ENCODE measurements at regions not wholly inside any gene's neighbourhood (a gene's known extent, or its start where the extent isn't known, plus 50 kb on each side); places are given as distances from the start of the nearest gene placed in this dataset.
"Not testable (repeated sequence)": the region's sequence is repeated elsewhere in the genome, so short reads cannot be mapped to it uniquely, and the experiment has no call there.

- DNase-seq; intact Hi-C loops (cut with DNase I): not testable (repeated sequence)
These were observed 285.9 kb upstream of the CRY1 start for GRCh38 chr12:107379142-107379851.

GRCh38 chr12:107379852-107380567 is 286.7 kb upstream of the CRY1 start:
- intact Hi-C loops (cut with DNase I): no loop called here
- no peak for DNase-seq

DNA sequence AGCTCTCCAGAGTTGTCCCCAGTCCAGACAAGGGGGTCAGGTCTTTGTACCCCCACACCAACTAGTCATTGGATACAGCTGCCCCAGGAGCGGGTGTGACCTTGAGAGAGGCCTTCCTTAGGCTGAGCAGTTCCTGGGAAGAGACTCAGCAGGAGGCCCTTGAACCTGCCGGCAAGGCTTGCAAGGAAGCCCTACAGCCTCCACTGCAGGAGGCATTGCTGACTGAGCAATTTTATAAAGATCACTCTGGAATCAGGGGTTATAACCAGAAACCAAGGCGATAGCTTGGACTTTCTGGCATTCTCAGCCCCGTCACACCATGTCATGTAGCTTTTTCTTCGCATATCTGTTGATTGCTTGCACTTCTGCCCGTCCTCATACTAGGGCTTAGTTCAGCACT is 291.3 kb upstream of the CRY1 start:
- intact Hi-C loops (cut with DNase I): no loop called here
- DNase-seq: no peak

GRCh38 chr12:107385509-107385908 is 292.2 kb upstream of the CRY1 start:
- no peak for DNase-seq
- intact Hi-C loops (cut with DNase I): no loop called here

- DNase-seq: no peak
- intact Hi-C loops (cut with DNase I): no loop called here
These were observed 293.2 kb upstream of the CRY1 start for GRCh38 chr12:107386569-107386968.

GRCh38 chr12:107388263-107388662 is 294.9 kb upstream of the CRY1 start:
- no peak for DNase-seq
- intact Hi-C loops (cut with DNase I): no loop called here

DNA sequence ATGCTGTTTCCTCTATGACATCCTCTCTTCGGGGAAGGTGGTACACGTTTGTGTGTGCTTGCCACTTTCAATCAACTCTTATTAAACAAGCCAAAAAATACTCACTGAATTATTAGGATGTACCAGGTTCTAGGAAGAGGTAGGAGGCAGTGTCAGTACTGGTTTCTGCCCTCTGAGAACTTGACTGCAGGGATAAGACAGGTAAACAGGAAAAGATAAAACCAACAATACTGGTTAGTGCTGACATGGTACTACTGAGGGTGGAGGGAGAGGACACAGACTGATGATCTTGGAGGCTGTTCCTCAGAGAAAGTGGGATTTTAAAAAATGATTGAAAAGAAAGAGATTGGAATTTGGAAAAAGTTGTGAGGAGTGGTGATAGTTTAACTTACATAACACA is 295.2 kb upstream of the PWP1 start:
- intact Hi-C loops (cut with DNase I): no loop called here

DNA sequence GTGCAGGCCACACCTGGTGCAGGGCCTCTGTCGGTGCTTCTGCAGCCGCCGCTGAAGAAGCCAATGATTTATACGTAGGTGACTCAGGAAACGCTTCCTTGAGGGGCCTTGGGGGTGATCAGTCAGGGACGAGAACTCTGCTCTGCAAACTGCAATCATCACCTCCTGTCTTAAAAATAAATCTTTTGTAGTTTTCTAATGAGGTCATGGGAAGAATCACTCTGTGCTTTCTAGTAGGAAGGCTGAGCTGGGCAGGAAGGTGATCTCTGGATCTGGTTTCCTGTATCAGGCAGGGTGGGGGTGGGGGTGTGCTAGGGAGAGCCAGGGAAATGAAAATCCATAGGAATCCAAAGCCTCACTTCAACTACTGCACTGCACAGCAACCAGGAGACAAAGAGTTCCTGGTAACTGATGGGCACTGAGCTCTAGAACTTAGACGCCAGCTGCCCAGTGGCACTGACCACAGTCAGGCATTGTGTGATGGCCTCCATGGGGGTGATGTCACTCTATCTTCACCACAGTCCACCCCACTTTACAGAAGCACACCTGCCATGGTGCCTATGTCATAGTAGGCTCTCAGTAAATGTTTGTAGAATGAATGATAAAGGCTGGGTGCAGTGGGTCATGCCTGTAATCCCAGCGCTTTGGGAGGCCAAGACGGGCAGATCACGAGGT is 292.4 kb upstream of the PWP1 start:
- no peak for DNase-seq
- intact Hi-C loops (cut with DNase I): no loop called here

More for the DNA sequence above, 295.2 kb upstream of the PWP1 start:
- DNase-seq: no peak

- intact Hi-C loops (cut with DNase I): no loop called here
- DNase-seq: no peak
These were observed 290.9 kb upstream of the PWP1 start for GRCh38 chr12:107394693-107395092.

- no peak for DNase-seq
- intact Hi-C loops (cut with DNase I): no loop called here
These were observed 289.8 kb upstream of the PWP1 start for GRCh38 chr12:107395817-107396216.

DNA sequence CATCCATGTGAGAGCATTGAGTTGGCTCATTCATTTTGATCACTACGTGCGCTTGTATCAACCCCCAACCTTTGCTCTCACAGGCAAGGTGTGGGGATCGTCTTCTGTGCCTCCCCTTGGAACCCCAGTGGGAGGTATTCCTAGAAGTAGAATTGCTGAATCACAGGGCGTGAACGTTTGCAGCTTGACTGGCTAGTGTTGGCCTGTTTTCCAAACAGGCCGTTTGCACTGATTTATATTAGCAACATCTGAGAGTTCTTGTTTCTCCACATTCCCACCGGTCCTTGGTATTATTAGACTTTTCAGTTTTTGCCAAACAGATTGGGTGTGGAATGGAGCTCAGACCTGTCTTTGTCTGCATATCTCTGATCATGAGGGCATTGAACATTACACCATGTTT is 288.6 kb upstream of the PWP1 start:
- intact Hi-C loops (cut with DNase I): no loop called here

DNA sequence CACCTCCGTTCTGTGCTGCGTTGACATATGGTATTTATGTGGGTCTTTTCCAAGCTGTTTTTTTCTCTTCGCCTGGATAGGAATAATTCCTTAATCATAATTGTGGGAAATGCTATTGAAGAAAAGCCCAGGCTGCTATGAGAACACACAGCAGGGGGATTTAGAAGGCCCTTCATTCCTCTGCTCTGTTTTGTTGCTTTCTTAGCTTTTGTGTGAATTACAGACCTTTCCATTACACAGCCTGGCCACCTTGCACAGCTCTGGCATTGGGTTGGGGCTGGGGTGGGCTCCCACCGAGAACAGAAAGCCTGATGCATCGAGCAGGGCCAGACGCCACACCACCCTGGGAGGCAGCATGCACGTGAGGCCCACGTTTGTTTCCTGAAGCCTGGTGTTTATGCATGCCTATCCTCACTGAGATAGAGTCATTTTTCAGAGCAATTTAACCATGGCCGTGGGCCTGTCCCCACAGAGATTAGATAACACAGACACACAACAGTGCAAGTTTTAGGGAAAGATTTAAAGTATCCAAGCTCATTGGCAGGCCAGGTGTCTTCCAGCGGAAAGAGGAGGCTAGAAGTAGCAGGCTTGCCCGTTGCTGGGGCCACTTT is 287.6 kb upstream of the PWP1 start:
- no peak for DNase-seq
- intact Hi-C loops (cut with DNase I): no loop called here

More for the DNA sequence above, 288.6 kb upstream of the PWP1 start:
- DNase-seq: no peak

DNA sequence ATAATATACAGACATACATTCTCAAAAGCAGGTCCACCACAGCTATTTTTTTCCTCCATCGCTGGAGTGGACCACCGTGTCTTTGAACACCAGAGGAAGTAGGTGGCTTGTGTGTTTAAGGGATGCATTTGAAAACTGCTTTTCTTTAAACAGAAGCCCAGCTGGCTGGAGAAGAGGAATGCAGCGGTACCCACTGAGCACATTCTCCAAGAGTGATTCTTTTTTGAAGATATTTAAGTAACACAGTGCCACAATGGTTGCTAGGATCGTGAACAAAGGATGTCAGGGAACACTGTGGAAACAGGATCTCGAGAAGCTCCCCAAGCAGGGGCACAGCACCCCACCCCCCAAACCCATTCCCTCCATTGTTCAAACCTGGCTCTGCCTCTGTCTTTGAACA is 286.6 kb upstream of the PWP1 start:
- intact Hi-C loops (cut with DNase I): no loop called here

DNA sequence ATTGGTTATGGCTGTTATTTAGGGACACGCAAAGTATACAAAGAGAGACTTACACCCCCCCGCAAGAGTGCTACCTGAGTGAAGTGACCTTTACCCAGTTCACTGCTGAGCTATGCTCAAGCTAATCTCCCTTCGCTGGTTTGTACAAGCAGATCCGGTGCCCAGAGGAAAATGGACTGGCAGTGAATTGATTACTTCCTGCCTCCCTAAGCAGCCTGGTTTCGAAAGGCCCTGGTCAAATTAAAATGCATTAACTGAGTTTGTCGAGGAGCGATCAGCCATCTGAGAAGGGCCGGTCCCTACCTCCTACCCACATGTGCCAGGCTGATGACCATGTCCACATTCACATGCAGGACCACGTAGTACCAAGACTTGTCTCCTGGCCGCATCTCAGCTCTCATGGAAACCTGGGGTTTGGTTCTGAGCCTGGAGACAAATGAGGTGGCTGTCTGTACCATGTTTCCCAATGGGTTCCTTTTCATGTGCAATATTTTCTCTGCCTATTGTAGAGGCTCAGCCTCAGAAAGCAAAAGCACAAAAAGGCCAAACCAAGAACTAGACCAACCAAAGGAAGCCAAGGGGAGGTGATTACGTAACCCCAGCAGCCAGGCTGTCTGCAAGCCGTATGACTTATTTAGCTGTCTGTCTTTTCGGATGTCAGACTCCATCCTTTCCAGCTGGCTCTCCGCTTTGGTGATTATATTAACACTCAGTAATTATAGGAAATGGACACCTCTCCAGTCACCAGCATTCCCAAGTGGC is 284.7 kb upstream of the PWP1 start:
- intact Hi-C loops (cut with DNase I): no loop called here
- DNase-seq: peak in 19 of 42 donors; percentile 9 to 63 (median 21)

More for the DNA sequence above, 286.6 kb upstream of the PWP1 start:
- DNase-seq: no peak

DNA sequence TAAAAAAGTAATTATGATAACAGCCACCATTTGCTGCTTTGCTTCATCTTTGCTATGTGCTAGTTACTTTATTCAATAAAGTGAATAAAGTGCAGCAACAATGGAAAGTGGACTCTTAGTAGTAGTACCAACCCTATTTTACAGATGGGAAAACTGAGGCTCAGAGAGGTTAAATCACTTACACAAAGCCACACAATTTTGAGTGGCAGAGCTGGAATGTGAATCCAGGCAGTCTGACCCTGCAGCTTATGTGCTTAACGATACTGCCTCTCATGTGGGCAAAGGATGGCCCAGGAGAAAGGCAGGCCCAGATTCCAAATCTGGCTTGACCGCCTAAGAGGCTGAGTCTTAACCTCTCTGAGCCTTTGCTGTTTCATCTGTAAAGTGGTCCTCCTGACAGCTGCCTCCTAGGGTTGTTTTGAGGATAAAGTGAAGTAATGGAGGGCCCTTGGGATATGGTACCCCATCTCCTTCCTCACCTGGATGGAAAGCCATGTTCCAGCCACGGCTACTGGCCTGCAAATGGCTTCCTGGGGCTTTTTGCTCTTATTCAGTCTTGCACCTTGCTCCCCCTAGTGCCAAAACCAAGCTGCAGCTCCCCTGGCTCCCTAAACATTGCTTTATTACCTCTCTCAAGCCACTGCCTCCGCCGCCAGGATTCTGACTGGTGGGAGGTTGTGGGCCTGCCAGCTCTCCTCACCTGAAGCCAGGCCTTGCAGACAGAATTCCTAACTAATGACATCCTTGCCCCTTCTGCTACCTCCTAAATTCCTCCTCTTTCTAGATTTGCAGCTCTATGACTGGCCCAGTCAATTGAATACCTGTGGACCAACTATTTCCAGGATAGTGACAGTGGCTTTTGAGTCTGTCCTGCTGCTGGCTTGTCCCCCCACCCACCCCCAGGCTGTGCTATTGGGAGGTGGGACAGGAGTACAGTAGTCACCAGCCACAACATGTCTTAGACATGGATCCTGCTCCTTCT is 283.3 kb upstream of the PWP1 start:
- peak in 37 of 42 donors; percentile 7 to 63 (median 29) for DNase-seq
- intact Hi-C loops (cut with DNase I): no loop called here

DNA sequence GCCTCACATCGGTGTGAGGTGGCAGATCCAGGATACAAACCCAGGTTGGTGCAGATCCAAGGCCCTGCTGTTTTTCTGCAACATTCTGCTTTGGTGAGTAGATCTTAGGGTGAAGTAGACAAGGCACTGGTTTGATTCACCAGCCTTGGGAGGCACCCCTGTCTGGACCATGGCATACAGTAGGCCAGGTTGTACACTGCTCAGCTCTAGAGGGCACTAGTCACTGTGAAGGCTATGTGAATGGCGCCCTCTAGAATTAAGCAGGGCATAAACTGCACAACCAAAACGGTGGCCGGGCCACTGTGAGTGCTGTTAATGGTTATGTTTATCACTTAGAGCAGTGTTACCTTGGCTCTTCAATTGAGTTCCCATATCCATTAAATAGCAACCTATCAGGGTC is 280.6 kb upstream of the PWP1 start:
- no peak for DNase-seq

GRCh38 chr12:107405436-107405835 is 280.2 kb upstream of the PWP1 start:
- intact Hi-C loops (cut with DNase I): no loop called here
- peak in 36 of 42 donors; percentile 3 to 67 (median 30) for DNase-seq

More for the DNA sequence above, 280.6 kb upstream of the PWP1 start:
- intact Hi-C loops (cut with DNase I): no loop called here

DNA sequence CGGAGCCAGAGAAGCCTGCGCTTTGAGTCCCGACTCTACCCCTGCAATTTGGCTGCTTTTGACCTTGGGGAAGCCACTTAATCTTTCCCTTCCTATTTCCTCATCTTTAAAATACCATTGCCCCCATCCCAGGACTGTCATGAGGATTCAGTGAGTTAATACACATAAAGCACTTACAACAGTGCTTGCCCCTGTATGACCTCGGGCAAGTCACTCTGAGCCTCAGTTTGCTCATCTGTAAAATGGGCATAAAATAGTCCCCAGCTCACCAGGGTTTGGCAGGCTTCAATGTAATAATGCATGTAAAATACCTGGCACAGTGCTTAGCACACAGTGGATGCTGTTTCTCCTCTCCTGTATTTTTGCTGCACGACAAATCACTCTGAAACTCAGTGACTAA is 278.7 kb upstream of the PWP1 start:
- no peak for DNase-seq
- intact Hi-C loops (cut with DNase I): no loop called here
